ENCODE measurements at regions not wholly inside any gene's neighbourhood (a gene's known extent, or its start where the extent isn't known, plus 50 kb on each side); places are given as distances from the start of the nearest gene placed in this dataset.

GRCh38 chr4:52343595-52343994 lies 292.5 kb downstream of the SPATA18 start:
- Histone ChIP-seq H2BK15ac (ENCODE audit: low read depth, low read length) (no peak overlapping the region), H3K27ac (ENCODE audit: insufficient read depth, low read length) (no peak overlapping the region), H4K20me1 (ENCODE audit: insufficient read depth, low read length) (no peaks in the 10 kb centered on the region), H3K9me1 (ENCODE audit: insufficient read depth, low read length) (no peaks in the 10 kb centered on the region), H3K9ac (ENCODE audit: low read depth, low read length) (no peak overlapping the region), H3K18ac (ENCODE audit: low read depth, low read length) (no peak overlapping the region), H3K23ac (ENCODE audit: low read depth, low read length) (no peak overlapping the region), H3K14ac (replicated peaks; ENCODE audit: low read depth, low read length) (no peak overlapping the region), H3K4me1 (ENCODE audit: control insufficient read depth, insufficient read depth, low read length) (no peaks in the 10 kb centered on the region), H2AK5ac (ENCODE audit: low read depth, low read length) (no peak overlapping the region), H3K4ac (ENCODE audit: low read depth, low read length) (no peak overlapping the region), H3K36me3 (ENCODE audit: control insufficient read depth, insufficient read depth, low read length) (no peaks in the 10 kb centered on the region), H3K4me3 (ENCODE audit: insufficient read depth, low read depth, low read length) (no peak overlapping the region), H2BK5ac (ENCODE audit: low read depth, low read length, poor library complexity, severe bottlenecking) (no peak overlapping the region), H4K8ac (ENCODE audit: low read depth in 2 of 2, low read length in 2 of 2) (no peak overlapping the region), H4K5ac (ENCODE audit: low read depth, low read length) (no peak overlapping the region), H2BK20ac (ENCODE audit: low read depth, low read length) (no peak overlapping the region), H3K79me1 (ENCODE audit: low read depth in 1 of 2, low read length in 2 of 2) (no peaks in the 10 kb centered on the region), H4K91ac (ENCODE audit: insufficient read depth, low read depth, low read length) (no peak overlapping the region), H2AK9ac (replicated peaks; ENCODE audit: low read depth, low read length, poor library complexity) (no peak overlapping the region), H3K4me2 (ENCODE audit: low read depth, low read length) (no peak overlapping the region), H2BK120ac (ENCODE audit: low read depth, low read length) (no peak overlapping the region), H2AFZ (replicated peaks; ENCODE audit: low read length, poor library complexity) (no peak overlapping the region), H3K9me3 (ENCODE audit: control insufficient read depth, insufficient read depth, low read length) (no peaks in the 10 kb centered on the region), H3K56ac (ENCODE audit: extremely low read depth, insufficient read depth, low read length) (no peak overlapping the region), H3K27me3 (ENCODE audit: control insufficient read depth, insufficient read depth, low read length) (no peaks in the 10 kb centered on the region)
- WGBS, 2 experiments (ENCODE audit: extremely low coverage in 2 of 2, insufficient read length in 1 of 2): no CpG with 5 or more reads among the region's 1 CpG
- ATAC-seq (ENCODE audit: low read depth) (no peak), DNase-seq (no peak)
- no peak for TF ChIP-seq MXI1 (IDR thresholded peaks at IDR 0.05; ENCODE audit: borderline replicate concordance, low read depth, low read length)
- TF ChIP-seq CEBPB (IDR thresholded peaks at IDR 0.05; ENCODE audit: low read depth, low read length): no peak
- TF ChIP-seq RCOR1 (IDR thresholded peaks at IDR 0.05; ENCODE audit: insufficient replicate concordance, low read length): no peak
- TF ChIP-seq FOS (IDR thresholded peaks at IDR 0.05; ENCODE audit: low read depth, low read length): no peak
- TF ChIP-seq RAD21 (IDR thresholded peaks at IDR 0.05; ENCODE audit: low read length): no peak
- no peak for TF ChIP-seq POLR2A (IDR thresholded peaks at IDR 0.05; ENCODE audit: low read depth, low read length)
- TF ChIP-seq, protein P1, sequence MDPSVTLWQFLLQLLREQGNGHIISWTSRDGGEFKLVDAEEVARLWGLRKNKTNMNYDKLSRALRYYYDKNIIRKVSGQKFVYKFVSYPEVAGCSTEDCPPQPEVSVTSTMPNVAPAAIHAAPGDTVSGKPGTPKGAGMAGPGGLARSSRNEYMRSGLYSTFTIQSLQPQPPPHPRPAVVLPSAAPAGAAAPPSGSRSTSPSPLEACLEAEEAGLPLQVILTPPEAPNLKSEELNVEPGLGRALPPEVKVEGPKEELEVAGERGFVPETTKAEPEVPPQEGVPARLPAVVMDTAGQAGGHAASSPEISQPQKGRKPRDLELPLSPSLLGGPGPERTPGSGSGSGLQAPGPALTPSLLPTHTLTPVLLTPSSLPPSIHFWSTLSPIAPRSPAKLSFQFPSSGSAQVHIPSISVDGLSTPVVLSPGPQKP (IDR thresholded peaks at IDR 0.05; ENCODE audit: borderline replicate concordance, low read depth, low read length): no peak
- intact Hi-C loops (cut with micrococcal nuclease) (no loop called here), in situ Hi-C loops (cut with MboI; ENCODE audit: low sequenced_read_pairs) (no loop called here), dilution Hi-C loops (cut with HindIII; ENCODE audit: low sequenced_read_pairs, unreplicated experiment) (no loop called here)
- ChIA-PET POLR2A (ENCODE audit: unreplicated experiment) (no interaction called here), CTCF (no interaction called here)
- BruUV-seq (replicated peaks): no TSS peak
